H4 (cell line): ENCODE measurements at regions not wholly inside any gene's neighbourhood (a gene's known extent, or its start where the extent isn't known, plus 50 kb on each side); places are given as distances from the start of the nearest gene placed in this dataset.

ENCODE experiments used
- DNase-seq: peaks from one replicate; pipeline ENCODE4 v3.0.0-alpha.2; 2015; ENCODE audit warnings: low spot score

DNA sequence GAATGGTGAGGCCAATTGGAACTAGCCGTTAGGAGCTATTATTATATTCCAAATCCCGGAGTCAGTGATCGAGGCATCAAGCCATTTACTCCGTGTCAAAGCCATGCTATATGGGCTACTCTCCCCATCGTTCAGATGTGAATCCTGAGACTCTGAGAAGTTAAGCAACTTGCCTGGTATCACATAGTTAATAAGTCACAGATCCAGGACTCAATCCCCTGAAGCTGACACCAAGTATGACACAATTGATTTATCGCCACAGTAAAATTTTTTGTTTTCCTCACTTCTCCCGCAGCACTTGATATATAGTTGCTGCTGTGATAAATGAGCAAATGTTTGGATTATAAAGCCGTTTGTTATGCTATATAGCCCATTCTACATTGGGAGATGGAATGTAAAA is 50.8 kb upstream of the TSHZ2 start:
- no peak for DNase-seq

DNA sequence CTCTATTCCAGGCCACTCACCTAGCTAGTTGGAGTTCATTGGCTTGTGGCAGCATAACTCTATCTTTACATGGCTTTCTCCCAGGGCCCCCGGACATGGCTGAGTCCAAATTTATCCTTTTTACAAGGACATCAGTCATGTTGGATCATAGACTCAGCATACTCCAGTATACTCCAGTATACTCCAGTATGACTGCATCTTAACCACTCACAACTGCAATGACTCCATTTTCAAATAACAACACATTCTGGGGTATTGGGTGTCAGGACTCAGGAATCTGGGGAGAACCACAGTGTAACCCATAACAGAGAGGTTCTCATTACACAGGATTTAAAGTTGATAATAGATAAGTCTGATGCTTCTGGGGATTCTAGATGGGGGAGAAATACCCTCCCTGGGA is 53.8 kb upstream of the TSHZ2 start:
- DNase-seq, result no peak

DNA sequence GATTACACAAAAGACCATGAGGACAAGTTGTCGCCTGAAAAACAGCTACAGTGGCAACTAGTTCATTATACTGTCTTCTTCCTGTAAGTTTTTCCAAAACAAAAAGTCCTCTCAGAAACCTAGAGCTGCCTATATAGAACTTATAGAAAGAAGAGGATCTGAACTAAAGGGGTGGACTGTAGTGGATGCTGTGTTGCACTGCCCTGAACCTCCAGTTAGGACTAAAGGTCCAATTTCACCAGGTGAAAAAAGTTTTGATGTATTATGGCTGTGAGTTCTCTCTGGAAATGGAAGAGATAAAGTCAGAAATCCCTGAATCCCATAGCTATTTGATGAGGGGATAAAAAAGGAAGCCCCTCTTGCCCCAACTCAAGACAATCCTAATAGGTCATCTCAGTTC is 56.6 kb upstream of the TSHZ2 start:
- DNase-seq, result no peak

DNA sequence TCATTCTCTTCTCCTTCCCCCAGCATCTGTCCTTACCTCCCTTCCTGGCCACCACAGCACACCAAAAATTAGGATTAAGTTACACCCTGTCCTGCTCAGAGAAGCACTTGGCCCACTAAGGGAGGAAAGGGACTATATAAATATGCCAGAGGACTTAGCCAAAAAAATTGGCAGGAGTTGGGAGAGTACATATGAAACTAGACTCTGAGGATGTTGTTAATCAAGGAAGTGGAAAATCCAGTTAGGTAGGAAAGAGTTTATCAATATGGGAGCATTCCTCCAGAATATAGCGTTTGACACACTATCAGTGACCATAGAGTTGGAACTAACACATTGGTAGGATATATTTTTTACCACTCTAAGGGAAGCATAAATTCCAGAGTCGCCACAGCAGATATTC is 57.3 kb upstream of the TSHZ2 start:
- no peak for DNase-seq

DNA sequence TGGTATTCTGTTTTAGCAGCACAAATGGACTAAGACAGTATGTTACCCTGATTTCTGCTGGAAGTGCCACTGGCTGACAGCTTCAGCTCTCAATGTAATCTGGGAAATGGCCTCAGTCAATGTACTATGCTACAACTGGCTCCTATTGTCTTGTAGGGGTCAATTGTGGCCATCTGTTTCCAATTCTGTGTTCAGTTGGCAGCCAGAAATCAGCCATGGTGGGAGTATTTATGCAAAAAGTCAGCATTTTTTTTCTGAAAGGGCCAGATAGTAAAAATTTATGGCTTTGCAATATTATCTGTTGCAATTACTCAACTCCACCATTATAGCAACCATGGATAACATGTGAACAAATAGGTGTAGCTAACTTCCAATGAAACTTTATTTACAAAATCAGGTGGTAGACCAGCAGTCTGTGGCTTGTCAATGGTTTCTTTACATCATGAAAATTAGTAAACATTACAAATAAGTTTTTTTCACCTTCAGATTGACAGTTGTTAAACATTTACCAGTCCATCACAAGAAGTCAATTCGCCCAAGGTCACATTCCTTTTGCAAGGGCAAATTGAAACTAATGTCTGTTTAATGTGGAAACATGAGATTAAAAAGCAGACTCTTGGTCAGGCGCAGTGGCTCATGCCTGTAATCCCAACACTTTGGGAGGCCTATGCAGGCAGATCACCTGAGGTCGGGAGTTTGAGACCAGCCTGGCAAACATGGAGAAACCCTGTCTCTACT is 58.3 kb upstream of the TSHZ2 start:
- DNase-seq, result no peak

DNA sequence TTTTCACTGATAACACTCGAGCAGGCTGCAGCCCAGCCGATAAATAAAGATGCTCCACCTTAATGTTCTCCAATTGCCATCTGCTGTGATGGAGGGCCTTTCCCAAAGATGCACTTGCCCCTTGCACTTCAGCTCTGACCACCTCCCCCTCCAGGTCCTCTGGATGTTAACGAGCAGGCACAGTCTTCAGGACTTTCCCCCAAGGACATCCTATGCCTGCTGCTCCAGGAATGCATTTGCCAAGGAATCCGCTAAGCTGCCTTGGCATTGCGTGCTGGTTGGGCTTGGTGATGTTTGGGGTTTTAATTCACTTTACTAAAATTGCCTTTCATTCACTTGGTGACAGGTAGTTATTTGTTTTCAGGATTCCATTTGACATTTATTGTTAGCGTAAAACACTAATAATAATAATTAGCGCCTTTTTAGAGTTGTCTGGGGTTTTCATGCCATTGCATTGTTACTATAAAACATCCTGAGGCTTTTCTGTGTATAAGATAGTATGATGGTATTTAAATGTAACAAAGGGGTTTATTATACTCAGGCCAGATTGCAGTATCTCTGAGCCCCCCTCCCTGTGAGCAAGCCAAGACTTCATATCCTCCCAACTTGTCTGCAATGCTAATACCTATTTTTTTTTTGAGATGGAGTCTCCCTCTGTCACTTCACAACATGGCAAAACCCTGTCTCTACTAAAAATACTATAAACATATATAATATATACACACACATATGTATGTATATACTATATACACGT is 66.7 kb upstream of the TSHZ2 start:
- no peak for DNase-seq

DNA sequence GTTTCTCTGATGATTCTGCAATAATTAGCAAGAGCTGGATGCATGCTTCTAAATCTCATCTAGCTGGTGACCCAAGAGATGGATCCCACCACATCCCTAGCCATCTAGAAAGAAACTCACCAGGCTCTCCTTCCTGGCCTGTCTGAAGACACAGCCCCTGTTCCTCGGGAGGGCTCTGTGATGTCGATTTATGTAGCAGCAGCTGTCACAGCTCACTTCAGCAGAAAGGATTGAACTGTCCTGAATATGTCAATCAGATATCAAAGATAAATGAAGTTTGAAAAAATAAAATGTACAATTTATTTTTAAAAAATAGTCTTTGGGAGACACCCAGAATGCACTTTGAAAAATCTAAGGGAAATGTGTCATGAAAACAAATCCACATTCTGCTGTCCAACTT is 67.3 kb upstream of the TSHZ2 start:
- DNase-seq, result no peak

DNA sequence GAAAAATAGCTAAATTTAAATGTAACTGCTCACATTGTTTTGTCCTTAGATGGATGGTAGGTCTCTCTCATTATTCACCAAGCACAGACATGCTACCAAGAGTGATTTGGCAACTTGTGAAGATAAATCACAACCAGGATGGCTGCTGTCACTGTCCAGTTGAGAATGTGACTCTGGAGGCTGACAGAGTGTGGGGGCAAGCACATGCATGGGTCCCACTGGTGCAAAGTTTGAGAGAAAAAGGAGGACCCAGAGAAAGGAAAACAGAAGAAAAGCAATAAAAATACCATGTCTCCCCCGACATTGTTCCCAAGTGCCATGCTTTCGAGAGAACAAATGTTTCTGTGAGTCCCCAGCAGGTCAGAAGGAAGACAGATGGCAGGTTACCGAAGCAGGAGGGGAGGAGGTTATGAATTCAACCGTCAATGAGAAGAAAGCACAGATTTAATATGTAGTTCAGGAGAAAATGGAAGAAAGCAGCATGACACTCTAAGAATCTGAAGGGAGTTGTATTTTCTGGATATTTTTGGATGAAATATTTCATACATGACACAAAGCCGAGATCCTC is 73.0 kb upstream of the TSHZ2 start:
- no peak for DNase-seq

DNA sequence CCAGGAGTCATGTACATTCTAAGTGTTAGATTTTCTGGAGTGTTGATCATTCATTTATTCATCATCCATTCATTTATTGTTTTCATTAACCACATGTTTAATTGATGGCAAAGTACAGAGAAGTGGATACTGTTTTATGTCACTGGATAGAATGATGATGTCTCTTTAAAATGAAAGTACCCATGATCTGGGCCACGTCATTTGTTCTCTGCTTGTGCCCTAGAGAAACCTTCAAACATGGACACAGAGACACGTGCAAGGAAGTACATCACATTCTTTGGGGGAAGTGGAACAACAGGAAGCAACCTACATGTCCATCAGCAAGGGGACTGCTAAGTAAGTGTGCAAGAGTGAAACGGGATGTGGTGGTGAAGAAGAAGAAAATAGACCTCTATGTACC is 75.8 kb upstream of the TSHZ2 start:
- peak; percentile 7 for DNase-seq

DNA sequence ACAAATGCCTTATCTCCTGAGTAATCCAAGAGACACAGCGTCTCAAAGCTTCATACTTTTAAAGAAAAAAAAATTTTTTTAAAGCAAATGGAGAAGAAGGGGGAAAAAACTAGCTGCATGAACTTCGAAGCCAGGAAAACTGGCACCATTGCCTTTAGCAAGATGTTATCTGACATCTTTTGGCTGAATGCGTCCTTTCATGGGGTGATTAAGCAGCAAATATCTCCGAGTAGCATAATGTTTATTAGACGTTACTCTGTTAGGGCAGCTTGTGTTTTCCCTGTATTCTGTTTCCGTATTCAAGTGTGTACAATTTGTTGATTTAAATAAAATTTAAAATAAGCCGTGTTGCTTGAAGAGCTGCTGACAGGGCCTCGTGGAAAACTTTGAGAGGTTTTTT is 76.5 kb upstream of the TSHZ2 start:
- no peak for DNase-seq

DNA sequence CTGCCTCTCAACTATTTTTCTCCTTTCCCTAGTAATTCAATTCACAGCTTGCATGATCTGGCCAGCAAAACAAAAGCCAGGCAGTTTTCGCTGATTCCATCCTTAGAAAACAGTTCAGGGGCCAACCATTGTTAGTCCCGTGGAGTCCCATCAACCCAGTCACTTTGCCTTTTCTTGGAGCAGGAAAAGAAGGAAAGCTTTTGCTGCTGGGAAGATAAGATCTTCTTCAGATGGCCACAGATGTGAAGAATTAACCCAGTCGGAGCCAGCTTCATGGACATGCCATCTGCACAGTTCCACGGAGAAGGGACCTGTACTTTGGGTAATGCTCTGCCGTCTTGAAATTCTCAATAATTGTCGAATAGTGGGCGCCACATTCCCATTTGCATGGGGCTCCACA is 76.9 kb upstream of the TSHZ2 start:
- DNase-seq, result no peak

DNA sequence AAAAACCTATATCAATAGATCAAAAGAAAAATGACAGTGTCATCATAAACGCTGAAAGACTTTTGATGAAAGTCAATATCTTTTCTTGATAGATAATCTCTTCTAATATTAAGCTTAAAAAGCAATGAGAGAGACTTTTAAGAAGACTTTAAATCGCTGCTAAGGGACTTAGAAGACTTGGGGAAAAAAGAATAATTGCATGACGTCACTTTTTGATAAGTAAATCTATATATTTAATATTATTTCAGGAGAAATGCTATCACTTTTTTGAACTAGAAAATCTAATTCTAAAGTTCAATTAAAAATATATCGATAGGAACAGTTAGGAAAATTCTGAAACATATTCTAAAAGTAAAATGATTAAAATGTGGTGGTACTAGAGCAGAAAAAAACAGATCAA is 78.7 kb upstream of the TSHZ2 start:
- DNase-seq, result no peak

DNA sequence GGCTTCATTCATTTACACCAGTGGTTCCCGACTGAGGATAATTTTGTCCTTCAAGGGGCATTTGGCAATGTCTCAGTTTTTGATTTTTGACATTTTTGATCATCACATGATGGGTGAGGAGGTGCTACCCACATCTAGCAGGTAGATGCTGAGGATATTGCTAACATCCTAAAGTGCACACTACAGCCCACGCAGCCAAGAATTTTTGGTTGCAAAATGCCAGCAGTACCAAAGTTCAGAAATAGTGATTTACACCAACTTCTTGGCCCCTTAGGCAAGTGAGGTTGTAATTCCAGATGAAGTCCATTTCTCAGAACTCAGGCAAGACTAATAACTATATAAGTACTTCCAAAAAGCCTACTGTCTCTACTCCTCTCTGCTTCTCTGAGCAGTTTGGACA is 80.1 kb upstream of the TSHZ2 start:
- no peak for DNase-seq

DNA sequence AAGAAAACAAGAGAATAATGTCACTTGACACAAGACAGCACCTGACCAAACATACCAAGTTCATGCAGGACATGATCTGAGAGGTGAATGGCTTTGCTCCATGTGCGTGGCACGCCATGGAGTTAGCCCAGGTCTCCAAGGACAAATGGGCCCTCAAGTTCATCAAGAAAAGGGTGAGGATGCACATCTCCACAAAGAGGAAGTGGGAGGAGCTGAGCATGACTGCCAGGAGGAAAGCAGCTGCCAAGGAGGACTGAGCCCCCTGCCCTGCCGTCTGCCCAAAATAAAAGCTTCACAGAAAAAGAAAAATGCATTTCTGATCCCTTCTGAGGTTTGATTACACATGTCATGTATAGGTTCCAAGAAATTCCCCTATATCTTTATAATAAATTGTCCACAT is 82.0 kb upstream of the TSHZ2 start:
- DNase-seq, result no peak

DNA sequence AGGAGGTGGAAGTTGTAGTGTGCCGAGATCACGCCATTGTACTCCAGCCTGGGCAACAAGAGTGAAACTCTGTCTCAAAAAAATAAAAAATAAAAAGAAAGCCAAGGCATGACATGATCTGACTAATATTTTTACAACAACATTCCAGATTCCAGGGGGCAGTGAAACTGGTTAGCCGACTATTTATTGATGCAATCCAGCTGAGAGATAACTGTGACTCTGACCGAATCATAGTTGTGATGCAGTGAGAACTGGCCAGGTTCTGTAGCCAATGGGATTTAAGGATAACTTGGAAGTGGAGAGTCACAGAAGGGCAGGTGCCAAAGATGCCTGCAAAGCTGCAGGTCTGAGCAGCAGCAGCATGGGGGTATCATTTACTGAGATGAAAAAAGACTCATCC is 82.9 kb upstream of the TSHZ2 start:
- DNase-seq, result no peak

DNA sequence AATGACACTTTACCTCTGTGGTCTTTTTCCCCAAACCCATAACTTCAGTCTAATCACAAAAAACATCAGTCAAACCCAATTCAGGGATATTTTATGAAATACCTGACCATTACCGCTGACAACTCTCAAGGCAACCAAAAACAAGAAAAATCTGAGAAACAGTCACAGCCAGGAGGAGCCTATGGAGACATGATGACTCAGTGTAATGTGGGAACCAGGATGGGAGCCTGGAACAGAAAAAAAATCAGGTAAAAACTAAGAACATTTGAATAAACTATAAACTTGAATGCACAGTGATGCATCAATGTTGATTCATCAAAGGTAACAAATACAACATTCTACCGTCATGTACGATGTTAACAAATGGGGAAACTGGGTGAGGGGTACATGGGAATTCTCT is 84.1 kb upstream of the TSHZ2 start:
- DNase-seq, result no peak

DNA sequence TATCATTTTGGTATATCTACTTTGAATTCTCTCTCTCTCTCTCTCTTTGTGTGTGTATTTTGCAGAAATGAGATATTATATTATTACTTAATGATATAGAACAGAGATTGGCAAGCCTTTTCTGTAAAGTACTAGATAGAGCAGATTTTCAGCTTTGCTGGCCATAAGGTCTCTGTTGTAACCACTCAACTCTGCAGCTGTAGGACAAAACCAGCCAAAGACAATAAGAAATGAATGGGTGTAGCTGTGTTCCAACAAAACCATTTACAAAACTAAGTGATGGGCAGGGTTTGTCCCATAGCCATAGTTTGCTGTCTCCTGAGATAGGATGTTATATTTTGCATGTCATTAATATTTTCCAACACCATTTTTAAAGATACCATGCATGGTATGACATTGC is 91.2 kb upstream of the TSHZ2 start:
- DNase-seq, result no peak

DNA sequence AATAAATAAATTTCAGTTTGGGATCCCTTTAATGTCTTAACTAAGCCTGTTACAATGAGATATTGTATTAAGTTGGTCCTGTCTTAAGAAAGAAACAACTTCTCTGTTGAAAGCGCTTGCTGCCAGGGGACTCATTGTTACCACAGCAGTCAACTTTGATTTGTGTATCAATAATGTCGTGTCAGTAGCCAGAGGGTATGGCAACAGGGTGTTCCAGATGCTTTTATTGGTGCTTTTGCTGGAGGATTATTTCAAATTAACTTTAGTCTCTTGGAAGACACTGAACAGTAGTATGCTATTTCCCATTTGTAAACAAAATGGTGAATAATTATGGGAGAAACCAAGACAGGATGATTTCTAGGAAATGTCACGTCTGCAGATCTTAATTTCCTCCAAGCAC is 91.9 kb upstream of the TSHZ2 start:
- no peak for DNase-seq

DNA sequence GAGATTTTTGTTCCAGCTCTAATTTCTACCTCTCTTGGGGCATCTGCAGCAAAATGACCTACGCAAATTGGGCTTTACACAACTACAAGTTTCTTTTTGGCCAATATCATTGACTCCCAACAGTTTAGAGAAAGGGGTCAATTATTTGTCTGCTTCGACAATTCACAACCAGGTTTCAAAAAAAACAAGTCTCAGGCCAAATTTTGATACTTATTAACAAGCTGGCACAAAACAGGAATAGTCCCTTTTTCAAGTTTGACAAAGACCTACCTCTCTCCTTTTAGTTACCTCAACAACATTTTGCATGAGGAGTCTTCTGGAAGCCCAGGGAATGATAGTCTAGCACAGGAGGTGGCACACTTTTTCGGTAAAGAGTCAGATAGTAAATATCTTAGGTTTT is 97.9 kb upstream of the TSHZ2 start:
- DNase-seq, result no peak

DNA sequence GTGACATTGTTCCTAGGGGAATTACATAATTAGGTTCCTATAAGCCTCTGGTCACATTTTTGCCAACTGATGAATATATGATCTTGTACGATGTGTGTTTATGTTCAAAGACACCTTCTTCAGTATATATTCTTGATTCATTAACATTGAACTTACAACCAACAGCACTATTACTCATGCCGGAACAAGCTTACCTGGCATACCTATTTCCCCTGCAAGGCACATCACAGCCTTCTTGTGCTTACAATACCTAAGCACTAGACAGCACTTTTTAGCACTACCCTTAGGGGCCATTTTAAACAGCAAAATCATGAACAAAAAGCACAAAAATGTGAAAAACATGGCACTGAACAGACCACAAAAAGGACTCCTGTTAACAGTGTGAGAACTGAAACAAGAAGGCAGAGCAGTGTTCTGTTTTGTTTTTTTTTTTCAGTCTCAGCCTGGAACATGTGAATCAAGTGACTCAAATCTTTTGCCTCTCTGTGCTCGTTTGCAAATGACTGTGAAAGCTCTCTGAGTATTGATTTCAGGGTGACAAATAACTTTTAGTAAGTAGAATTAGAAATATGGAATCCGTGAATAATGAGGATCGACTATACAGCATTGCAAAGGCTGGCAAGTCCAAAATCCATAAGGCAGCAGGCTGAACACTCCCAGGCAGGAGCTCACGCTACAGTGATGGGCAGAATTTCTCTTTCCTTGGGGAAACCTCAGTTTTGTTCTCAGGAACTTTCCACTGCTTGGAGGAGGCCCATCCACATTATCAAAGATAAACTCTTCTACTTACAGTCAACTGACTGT is 102.3 kb upstream of the TSHZ2 start:
- no peak for DNase-seq

DNA sequence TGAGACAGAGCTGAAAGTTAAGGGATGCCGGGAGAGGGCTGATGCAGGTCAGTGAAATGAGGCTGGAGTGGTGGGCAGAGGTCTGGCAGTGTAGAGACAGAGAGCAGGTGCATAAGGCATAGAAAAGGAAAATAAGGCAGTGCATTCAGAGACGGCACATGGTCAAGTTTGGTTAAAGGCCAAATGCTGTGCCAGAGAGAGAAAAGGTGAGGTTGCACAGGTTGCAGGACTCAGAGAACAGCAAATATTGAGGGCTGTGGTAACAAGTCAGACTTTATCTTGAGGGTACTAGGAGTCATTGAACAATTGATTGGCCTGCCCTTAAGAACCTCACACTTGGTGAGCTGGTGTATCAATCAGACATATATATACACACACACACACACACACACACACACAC is 102.9 kb upstream of the TSHZ2 start:
- DNase-seq, result no peak

DNA sequence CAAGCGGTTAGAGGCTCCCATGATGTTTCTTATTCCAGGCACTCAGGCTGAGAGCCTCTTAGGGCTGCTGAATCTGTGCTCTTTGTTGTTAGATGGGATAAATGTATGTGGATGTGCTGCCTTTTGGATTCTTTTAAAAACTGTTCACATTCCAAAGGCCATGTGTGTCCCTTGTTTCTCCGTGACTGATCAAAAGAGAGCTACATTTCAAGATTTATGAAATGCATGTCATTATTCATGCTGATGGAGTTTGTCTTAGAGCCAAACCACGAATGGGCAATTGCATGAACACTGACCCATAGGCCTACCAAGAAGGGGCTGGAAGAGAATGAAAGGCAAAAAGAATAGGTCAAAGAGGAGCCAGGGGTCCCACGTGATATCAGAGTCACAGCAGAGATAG is 104.9 kb upstream of the TSHZ2 start:
- no peak for DNase-seq
